ENCODE measurements at regions not wholly inside any gene's neighbourhood (a gene's known extent, or its start where the extent isn't known, plus 50 kb on each side); places are given as distances from the start of the nearest gene placed in this dataset.

GRCh38 chr15:99918072-99918471 lies 184.8 kb upstream of the LYSMD4 start:
- TF ChIP-seq POLR2A (IDR thresholded peaks at IDR 0.05; ENCODE audit: low read depth, low read length) (no peak), POLR2AphosphoS5 (IDR thresholded peaks at IDR 0.05; ENCODE audit: low read depth, low read length) (no peak), TAF1 (IDR thresholded peaks at IDR 0.05; ENCODE audit: borderline replicate concordance, low read depth, low read length) (no peak)

Data from GM12892 (cell line).